ENCODE measurements at regions not wholly inside any gene's neighbourhood (a gene's known extent, or its start where the extent isn't known, plus 50 kb on each side); places are given as distances from the start of the nearest gene placed in this dataset.

DNA sequence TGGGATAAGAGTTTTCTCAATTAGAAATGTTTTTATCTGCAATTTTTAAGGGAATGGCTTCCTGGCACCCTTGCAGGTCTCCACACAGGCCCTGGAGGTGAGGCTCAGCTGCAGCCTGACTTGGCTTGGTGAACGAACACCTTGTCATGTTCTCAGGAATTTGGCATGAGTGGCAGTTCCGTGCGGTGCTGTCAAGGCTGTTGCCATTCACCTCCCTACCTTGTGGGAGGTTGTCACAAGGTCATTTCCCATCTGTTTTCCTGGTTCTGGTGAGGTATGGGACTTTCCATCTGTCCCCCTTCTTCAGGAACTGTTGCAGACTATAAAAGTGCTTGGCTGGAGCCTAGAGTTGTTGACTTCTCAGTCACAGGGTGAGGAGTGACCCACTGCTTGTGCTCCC is 82.9 kb downstream of the ELOVL4 start:
- Mint-ChIP-seq H3K27ac (no peak overlapping the region), H3K36me3 (no peaks in the 10 kb centered on the region), H3K9me3 (no peaks in the 10 kb centered on the region), H3K4me3 (no peak overlapping the region), H3K27me3 (peaks cover 3% of the 10 kb centered on the region), H3K4me1 (peaks cover under 1 to 5% (median under 1%) of the 10 kb centered on the region in 3 donors)

DNA sequence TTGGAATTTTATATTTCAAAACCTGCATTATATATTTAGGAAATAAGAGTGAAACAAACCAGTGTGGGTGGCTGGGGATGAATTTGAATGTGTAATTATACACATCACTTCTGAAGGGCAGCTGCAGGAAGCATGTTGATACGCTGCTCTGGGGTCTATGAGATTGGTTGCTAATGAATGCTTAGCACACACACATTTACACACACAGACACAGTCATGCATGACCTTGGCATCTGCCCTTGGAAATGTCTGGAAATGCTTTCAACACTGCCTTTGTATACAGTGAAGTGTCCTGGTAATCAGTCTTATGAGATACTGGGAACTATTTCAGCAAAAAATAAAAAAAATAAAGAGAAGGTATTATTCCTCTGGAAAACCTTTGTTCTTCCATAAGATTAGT is 83.4 kb downstream of the ELOVL4 start:
- Mint-ChIP-seq H3K9me3 (no peaks in the 10 kb centered on the region), H3K36me3 (no peaks in the 10 kb centered on the region), H3K27ac (no peak overlapping the region), H3K27me3 (peaks cover 3% of the 10 kb centered on the region), H3K4me3 (no peak overlapping the region), H3K4me1 (peaks cover 0 to 5% (median 0%) of the 10 kb centered on the region in 3 donors)

DNA sequence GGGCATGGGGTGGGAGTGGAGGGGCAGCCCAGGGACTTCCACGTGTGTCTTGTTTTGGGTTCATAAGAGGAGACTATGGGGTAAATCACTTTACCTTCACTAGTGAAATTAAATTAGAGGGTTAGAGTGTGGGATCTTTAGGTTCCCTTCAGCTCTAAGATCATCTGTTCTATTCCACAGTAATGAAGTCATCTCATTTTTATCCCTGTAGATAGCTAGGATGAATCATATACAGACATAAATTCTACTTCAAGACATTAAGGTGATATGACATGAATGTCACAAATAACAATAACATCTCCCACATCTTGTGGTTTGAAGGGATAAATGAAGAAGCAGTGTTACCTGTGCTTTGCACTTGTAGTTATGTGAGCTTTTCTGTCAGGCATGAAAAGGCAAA is 83.8 kb downstream of the ELOVL4 start:
- no peaks in the 10 kb centered on the region for H3K36me3 Mint-ChIP-seq
- no peak overlapping the region for H3K4me3 Mint-ChIP-seq
- H3K27ac Mint-ChIP-seq, result no peak overlapping the region
- H3K27me3 Mint-ChIP-seq, result no peaks in the 10 kb centered on the region
- no peaks in the 10 kb centered on the region for H3K9me3 Mint-ChIP-seq
- peaks cover 0 to 5% (median 0%) of the 10 kb centered on the region in 3 donors for H3K4me1 Mint-ChIP-seq

DNA sequence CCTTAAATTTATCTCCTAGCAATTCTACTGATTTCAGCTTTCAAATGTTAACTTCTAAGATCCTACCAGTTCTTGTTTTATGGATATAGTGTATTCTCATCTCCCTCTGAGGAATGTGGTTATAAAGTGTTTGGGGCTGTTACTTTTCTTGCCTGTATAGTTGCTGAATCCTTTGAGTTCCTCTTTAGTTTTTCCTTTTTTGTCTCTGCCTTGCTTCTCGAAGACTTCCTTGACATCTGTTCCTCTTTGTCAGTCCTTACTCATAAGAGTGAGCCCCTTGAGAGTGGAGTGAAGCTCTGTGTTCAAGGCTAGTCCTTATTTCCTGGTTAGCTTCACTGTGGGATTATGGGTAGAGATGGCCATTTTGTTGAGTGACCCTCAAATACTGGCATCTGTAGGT is 84.6 kb downstream of the ELOVL4 start:
- no peaks in the 10 kb centered on the region for H3K27me3 Mint-ChIP-seq
- no peak overlapping the region for H3K4me3 Mint-ChIP-seq
- no peaks in the 10 kb centered on the region for H3K36me3 Mint-ChIP-seq
- H3K27ac Mint-ChIP-seq, result no peak overlapping the region
- no peaks in the 10 kb centered on the region for H3K9me3 Mint-ChIP-seq
- H3K4me1 Mint-ChIP-seq, result no peaks in the 10 kb centered on the region

DNA sequence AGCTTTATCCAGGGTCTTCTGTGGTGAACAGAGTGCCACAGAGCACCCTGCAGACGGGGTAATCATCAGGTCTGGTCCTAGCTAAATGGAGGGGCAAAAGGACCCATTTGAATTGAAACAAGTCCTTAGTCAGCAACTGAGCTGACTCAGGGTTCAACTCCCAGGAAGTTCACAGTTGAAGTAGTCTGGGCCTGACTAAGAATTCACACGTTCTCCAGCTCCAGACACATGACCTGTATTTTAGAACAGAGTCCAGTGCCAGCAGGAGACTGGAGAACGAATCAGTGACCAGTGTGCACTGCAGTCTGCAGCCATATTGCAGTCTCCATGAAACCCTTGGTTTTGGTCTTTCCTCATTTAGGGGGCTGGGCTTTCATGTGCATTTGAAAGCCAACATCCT is 85.2 kb downstream of the ELOVL4 start:
- no peak overlapping the region for H3K27ac Mint-ChIP-seq
- no peak overlapping the region for H3K4me3 Mint-ChIP-seq
- no peaks in the 10 kb centered on the region for H3K36me3 Mint-ChIP-seq
- no peaks in the 10 kb centered on the region for H3K27me3 Mint-ChIP-seq
- no peaks in the 10 kb centered on the region for H3K4me1 Mint-ChIP-seq
- no peaks in the 10 kb centered on the region for H3K9me3 Mint-ChIP-seq

DNA sequence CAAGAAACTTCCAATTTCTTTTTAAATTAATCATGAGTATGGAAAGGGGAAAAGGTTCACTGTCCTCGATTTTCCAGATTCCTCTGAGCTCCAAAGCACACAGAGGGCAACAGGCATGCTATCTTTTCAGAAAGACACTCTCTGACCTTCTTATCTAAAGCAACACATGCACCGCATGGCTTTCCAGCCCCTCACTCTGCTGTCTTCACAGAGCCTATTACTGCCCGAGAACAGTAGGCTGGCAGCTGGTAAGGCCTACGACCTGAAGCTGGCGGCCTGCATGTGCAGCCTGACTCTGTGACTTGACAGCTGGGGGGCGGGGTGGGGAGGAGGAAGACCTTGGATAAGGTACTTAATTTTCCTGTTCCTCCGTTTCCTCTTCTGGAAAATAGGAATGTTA is 86.3 kb downstream of the ELOVL4 start:
- Mint-ChIP-seq H3K27ac (no peak overlapping the region), H3K4me3 (no peak overlapping the region), H3K9me3 (no peaks in the 10 kb centered on the region), H3K4me1 (no peaks in the 10 kb centered on the region), H3K36me3 (no peaks in the 10 kb centered on the region), H3K27me3 (no peaks in the 10 kb centered on the region)

DNA sequence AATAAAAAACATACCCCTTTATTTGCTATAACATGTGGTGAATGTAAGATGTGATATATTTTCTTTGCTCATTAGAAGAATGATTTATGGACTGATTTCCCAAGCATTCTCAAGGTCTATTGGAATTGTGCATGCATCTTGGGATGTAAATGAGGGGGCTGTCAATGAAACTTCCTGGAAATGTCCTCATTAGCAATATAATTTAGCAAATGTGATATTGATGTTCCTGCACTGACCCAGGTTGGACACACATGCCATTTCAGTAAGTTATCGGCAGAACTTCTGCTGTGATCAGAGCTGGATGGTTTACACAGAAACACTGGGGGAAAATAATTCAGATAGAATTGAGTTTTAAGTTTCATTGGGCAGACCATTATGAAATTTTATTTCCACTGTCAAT is 99.9 kb downstream of the ELOVL4 start:
- H3K27me3 Mint-ChIP-seq, result peaks cover 8% of the 10 kb centered on the region
- H3K4me3 Mint-ChIP-seq, result no peak overlapping the region
- no peak overlapping the region for H3K27ac Mint-ChIP-seq
- no peaks in the 10 kb centered on the region for H3K4me1 Mint-ChIP-seq
- H3K9me3 Mint-ChIP-seq, result peaks cover 0 to 3% (median 0%) of the 10 kb centered on the region in 3 donors
- no peaks in the 10 kb centered on the region for H3K36me3 Mint-ChIP-seq

DNA sequence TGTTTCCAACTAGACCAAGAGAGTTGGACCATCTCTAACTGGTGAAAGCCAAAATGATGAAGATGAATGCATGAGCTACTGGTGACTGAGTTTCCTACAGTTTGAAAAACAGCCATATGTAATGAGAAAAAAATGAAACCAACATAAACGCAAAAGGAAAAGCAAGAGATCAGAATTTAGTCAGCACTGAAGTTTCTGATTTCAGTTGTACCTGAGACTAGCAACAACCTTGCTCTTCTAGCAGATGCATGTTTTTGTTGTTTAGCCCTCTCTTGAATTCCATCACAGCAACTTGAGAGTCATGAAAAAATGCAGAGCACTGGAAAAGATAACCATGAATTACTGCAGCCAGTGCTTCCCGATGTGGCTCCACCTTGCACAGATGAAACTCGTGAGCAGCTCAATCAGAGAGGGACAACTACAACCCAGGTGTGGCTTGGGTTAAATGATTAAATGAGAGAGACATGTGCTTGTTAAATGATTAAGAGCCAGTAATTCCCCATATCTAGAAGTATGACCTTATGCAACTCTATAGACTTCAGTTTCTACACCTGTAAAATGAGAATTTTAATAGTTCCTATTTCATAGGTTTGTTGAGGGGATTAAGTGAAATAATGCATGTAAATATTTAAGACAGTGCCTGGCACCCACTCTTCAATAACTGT is 104.8 kb downstream of the ELOVL4 start:
- no peaks in the 10 kb centered on the region for H3K36me3 Mint-ChIP-seq
- no peak overlapping the region for H3K27ac Mint-ChIP-seq
- H3K27me3 Mint-ChIP-seq, result peaks cover 3% of the 10 kb centered on the region
- peaks cover 0 to 2% (median 0%) of the 10 kb centered on the region in 3 donors for H3K9me3 Mint-ChIP-seq
- peak overlapping the region in 1 of 4 donors; percentile 70 for H3K4me3 Mint-ChIP-seq
- H3K4me1 Mint-ChIP-seq, result peaks cover 0 to 5% (median 2%) of the 10 kb centered on the region in 3 donors

DNA sequence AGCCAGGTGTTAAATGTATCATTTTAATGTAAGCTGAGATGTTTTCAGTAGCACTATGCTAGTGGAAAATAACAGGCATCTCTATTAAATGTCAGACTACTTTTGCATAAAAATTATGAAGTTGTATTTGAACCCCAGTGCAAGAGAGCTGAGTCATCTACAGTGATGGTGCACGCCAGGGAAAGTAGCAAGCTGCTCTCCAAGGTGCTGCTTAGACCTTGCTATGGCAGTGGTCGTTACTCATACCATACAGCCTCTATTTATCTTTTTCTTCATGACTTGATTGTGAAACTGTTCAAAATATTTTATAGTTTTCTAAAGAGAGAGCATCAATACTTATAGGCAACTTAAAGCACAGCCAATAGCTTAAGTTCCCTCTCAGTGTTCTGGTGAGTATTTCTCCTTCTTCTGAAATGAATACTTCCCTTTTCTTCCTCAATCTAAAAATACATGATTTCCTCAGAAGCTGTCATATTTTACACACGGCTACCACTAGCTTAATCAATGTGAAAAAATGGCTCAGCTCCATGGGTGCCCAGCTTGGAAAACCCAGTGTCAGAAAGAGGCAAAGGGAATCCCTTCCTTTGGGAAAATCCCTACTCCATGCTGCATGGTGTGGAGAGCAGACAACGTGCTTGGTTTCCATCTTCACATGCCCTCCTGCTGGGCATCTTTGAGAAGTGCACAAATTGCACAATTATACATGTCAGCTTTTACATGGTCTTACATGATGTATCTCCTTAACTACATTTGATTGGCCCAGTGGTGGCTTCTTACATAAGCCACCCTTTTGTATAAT is 105.6 kb downstream of the ELOVL4 start:
- Mint-ChIP-seq H3K36me3 (no peaks in the 10 kb centered on the region), H3K27ac (no peak overlapping the region), H3K4me1 (peaks cover 0 to 5% (median 2%) of the 10 kb centered on the region in 3 donors), H3K4me3 (peak overlapping the region in 1 of 4 donors; percentile 70), H3K9me3 (peaks cover 0 to 2% (median 0%) of the 10 kb centered on the region in 3 donors), H3K27me3 (peaks cover 2% of the 10 kb centered on the region)

DNA sequence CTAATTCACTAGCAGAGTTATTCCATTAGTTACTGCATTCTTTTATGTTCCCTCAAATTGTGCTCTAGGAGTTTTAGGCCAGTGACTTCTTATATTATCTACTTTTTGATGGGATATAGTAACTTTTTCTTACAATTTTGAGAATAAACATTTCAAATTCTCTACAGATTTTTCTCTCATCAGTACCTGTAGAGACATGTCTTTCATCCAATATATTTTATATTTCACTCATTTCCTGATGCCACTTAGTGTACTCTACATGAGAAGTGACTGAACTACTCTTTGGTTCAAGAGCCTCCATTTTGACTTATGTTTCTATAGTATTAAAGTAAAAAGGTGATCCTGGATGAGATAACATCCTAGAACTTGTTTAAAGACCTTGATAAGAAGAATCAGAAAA is 108.5 kb downstream of the ELOVL4 start:
- Mint-ChIP-seq H3K4me1 (peaks cover 0 to 5% (median 2%) of the 10 kb centered on the region in 3 donors), H3K27ac (no peak overlapping the region), H3K4me3 (no peak overlapping the region)

DNA sequence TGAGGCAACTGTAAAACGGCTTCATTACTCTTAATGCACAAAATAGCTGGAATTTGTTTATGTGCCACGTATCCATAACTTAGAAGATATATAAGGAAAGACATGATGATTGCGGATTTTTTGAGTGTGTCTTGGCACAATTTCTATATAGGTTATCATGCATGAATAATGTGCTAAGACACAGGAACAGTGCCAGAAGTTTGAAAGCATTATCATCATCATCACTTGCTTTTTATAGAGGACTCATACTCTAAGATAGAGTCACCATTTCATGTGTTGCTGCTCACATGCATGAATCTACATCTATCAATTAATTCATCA is 113.4 kb downstream of the ELOVL4 start:
- Mint-ChIP-seq H3K27me3 (peaks cover 6% of the 10 kb centered on the region), H3K9me3 (no peaks in the 10 kb centered on the region), H3K4me1 (no peaks in the 10 kb centered on the region), H3K4me3 (no peak overlapping the region), H3K36me3 (no peaks in the 10 kb centered on the region), H3K27ac (no peak overlapping the region)

More for the DNA sequence above, 108.5 kb downstream of the ELOVL4 start:
- Mint-ChIP-seq H3K27me3 (peaks cover 6% of the 10 kb centered on the region), H3K9me3 (peaks cover 0 to 2% (median 0%) of the 10 kb centered on the region in 3 donors), H3K36me3 (no peaks in the 10 kb centered on the region)

DNA sequence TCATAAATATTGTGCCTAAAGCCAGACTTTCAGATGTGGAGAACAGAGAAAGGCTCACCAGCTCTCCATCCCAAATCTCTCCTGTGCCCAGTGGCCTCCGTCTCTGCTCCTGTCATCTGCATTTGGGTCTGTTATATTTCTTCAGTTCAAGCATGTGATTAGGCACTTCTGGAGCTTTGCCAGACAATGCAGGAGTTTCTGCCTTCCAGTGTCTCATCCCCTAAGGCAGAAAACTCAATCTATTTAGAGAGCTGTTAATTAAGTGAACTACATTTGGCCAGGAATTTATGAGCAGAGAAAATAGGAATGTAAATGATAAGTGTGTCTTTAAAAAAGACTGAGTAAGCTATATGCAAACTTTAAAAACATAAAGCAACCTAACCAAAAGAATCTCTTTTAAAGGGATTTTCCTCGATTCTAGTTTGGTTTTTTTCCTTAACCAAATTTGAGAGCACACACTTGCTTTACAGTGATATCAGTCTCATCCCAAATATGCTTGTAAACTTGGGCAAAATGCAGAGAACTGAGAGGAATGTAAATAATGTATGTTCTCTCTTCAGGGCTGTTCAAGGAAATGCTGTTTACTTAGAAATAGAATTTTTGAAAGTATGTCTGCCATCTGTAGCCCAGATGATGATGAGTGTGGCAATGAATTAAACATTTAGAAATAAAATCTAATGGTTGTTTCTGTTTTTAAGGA is 113.9 kb downstream of the ELOVL4 start:
- Mint-ChIP-seq H3K27me3 (peaks cover 6% of the 10 kb centered on the region), H3K27ac (no peak overlapping the region), H3K9me3 (no peaks in the 10 kb centered on the region), H3K4me3 (no peak overlapping the region), H3K36me3 (no peaks in the 10 kb centered on the region), H3K4me1 (no peaks in the 10 kb centered on the region)

DNA sequence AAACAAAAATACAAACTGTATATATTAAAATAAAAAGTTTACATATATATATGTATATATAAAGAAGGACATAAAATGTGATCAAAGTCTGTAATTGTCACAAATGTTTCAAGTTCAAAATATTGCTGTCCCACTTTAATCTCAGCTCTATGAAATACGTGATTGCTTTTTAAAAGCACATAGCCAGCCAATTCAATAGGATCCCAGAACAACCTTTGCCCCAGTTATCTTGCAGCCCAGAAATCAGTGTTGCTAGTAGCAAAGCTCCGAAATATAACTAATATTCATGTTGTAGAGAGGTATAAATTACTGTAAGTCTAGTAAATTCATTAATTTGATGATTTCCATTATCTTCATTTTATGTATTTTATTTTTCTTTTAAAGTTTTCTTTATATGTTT is 114.6 kb downstream of the ELOVL4 start:
- Mint-ChIP-seq H3K27me3 (peaks cover 6% of the 10 kb centered on the region), H3K27ac (no peak overlapping the region), H3K9me3 (peaks cover 0 to 2% (median 0%) of the 10 kb centered on the region in 3 donors), H3K36me3 (no peaks in the 10 kb centered on the region), H3K4me1 (no peaks in the 10 kb centered on the region), H3K4me3 (no peak overlapping the region)

DNA sequence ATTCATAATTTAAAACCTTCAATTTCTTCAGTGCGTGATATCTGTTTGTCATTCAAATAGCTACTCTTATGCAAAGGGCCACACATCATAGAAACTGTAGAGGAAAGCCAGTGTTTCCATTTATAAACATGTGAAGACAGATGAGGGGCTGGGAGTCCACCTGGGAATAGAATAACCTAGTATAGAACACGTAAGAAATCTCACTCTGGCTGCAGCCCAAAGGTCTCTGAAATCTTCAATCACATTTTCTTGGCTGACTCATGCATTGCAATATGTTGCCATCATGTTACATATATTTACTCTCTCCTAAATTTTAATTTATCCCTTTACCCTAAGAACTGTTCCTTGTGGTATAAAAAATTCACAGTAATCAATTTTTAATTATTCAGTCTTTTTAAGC is 123.2 kb downstream of the ELOVL4 start:
- Mint-ChIP-seq H3K27me3 (peaks cover 1% of the 10 kb centered on the region), H3K27ac (no peak overlapping the region), H3K9me3 (peaks cover 3 to 10% (median 3%) of the 10 kb centered on the region in 3 donors), H3K4me1 (no peaks in the 10 kb centered on the region), H3K4me3 (no peak overlapping the region), H3K36me3 (no peaks in the 10 kb centered on the region)

DNA sequence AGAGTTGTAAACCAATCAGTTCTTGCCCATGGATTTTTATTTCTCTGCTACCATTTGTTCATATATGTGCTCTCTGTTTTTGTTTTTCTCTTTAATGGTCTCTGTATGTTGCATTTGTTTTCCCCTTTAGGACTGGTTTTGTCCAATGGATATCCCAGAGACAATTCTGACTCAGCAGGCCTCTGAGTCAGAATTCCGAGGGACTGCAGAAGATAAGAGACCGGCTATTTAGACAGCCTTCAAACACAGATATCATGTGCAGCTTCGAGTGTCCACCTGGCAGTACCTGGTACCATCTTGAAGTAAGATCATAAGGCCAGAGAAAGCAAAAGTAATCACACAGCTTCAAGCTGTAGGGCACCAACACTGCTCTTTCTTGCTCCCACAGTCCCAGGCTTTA is 125.5 kb downstream of the ELOVL4 start:
- peaks cover 3 to 4% (median 3%) of the 10 kb centered on the region in 3 donors for H3K9me3 Mint-ChIP-seq
- H3K4me1 Mint-ChIP-seq, result no peaks in the 10 kb centered on the region
- H3K36me3 Mint-ChIP-seq, result no peaks in the 10 kb centered on the region
- peaks cover 1% of the 10 kb centered on the region for H3K27me3 Mint-ChIP-seq
- no peak overlapping the region for H3K27ac Mint-ChIP-seq
- H3K4me3 Mint-ChIP-seq, result no peak overlapping the region

All from IgD-negative memory B cell (primary cell).